Peyer's patch (tissue), 4 donors: ENCODE measurements at regions not wholly inside any gene's neighbourhood (a gene's known extent, or its start where the extent isn't known, plus 50 kb on each side); places are given as distances from the start of the nearest gene placed in this dataset.

Experiments
- CTCF ChIP-seq, 6 experiments: fragments of 450-650 bp in 4 of 6; fragments of 200-600 bp in 2 of 6; sonication (generic) in 1 of 6; IDR thresholded peaks; one replicate each; pipeline ENCODE4 v1.5.1; 2017 to 2019; ENCODE audit warnings: antibody characterized with exemption in 6 of 6, mild to moderate bottlenecking in 3 of 6, moderate library complexity in 1 of 6
- POLR2A ChIP-seq, 2 donors: fragments of 450-650 bp; IDR thresholded peaks; one replicate each; pipeline ENCODE4 v1.5.1; 2017; ENCODE audit warnings: antibody characterized with exemption in 2 of 2, mild to moderate bottlenecking in 2 of 2, moderate library complexity in 2 of 2

- TF ChIP-seq CTCF (IDR thresholded peaks at IDR 0.05) = no peak
- no peak for TF ChIP-seq POLR2A (IDR thresholded peaks at IDR 0.05)
Observed at GRCh38 chr6:56745971-56746370, 103.3 kb upstream of the DST start.
